Putamen (tissue), 1 donor: ENCODE measurements at regions not wholly inside any gene's neighbourhood (a gene's known extent, or its start where the extent isn't known, plus 50 kb on each side); places are given as distances from the start of the nearest gene placed in this dataset.

Experiments used
- DNase-seq: peaks from one replicate; pipeline ENCODE4 v3.0.0-alpha.2; 2016; ENCODE audit warnings: low spot score

DNA sequence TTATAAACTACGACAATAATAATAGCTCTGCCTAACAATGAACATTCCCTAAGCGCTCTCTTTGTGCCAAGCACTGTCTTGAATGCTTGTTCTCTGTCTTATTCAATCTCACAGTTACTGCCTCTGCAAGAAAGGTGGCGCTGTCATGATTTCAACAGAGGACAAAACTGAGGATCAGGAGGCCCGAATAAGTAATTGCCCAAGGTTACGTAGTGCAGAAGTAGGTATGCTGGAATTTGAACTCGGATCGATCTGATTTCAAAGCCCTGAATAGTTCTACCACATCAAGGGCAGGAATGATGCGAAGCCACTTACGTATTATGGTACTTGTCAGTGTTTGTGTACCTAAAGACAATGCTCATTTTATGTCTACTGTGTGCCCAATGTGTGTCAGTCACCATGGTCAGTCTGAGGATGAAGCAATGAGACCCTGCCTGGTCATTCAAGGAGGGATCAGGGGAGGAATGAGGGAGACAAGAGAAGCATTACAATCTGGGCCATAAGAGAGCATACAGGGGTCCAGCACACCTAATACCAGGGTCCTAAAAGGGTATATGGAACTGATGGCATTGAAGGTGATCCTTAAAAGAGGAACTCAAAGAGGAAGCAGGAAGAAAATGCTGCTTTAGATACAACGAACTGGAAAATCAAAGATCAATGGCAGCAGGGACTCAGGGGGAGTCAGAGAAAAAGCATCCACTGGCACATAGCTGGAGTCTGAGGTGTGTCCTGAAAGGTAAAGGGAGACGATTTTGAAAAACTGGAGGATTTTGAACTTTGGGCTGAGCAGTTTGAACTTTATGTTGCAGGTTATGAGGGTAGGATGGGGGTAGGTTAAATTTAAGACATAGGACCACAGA is 389.2 kb downstream of the PLPP3 start:
- DNase-seq = peak; percentile 22

DNA sequence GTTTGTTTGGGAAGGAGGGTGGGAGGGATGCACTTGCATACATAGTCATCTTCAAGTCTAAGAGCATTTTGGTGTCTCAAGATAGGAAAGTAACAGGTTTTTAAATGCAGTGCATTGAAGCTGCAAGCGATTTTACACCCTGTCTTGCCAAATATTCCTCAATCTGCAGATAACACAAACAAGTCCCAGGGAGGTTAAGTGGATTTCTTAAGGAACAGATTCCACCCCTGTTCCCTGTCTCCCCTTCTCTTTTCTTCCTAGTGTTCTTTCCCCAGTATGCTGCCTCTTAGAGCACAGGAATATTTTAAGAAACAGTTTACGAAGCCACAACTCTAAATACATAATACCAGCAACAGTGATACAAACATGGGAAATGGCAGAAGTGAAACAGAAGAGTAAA is 389.9 kb downstream of the PLPP3 start:
- DNase-seq = no peak

GRCh38 chr1:56188855-56189254 is 390.5 kb downstream of the PLPP3 start:
- no peak for DNase-seq

DNA sequence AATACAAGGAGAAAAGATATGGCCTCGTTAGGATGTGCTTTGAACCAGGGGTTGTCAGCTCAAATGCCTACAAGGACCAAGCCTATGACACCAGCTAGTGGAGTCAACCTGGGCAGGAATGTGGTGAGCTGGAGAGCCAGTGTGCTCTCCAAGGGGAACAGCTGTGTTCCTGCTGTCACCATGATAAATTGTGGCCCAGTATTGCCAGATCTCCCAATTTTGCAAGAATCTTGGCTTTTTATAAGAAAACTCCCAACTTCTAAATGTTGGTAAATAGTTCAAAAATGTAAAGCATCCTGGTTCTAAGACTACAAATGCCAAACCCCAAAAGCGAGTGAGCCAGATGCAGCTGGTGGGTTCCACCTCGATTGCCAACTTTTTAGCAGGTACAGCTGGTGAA is 391.1 kb downstream of the PLPP3 start:
- DNase-seq = no peak

- DNase-seq = no peak
These were observed 392.0 kb downstream of the PLPP3 start for GRCh38 chr1:56187405-56187804.

GRCh38 chr1:56185493-56185892 is 393.9 kb downstream of the PLPP3 start:
- DNase-seq = no peak

DNA sequence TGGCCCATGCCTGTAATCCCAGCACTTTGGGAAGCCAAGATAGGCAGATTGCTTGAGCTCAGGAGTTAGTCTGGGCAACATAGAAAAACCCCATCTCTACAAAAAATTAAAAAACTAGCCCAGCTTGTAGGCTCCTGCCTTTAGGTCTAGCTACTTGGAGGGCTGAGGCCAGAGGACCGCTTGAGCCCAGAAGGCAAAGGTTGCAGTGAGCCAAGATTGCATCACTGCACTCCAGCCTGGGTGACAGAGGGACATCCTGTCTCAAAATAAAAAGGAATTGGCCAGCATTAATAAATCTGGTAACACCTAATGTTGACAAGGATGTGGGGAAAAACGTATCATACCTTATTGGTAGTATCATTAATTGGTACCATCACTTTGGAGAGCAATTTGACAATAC is 396.2 kb downstream of the PLPP3 start:
- DNase-seq = no peak

DNA sequence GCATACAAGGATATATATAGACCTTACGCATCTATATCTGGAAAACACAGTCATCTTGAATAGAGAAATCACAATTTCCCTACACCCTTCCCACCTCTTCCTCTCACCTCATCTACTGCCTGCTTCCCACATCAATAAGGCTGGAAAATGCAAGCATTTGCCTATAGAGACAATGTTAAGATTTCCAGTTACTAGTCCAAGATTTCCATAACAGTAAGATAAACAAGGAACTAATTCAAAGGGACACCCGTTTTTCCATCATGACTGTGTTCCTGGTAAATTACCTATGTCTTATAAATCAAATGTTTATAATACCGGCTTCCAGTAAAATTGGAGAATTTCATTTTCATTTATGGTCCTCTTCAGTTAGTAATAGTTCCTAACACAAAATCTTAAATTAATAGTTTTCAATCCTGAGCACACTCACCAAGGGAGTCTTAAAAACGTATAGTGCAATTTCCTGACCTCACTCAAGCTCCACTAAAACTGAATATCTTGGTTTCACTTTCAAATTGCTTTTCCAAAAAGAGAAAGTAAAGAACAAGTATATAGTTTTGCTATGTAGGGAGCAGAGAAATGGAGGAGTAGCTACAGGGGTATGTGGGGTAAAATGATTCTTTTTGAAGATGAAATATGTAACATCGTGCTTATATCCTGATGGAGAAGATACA is 398.7 kb downstream of the PLPP3 start:
- no peak for DNase-seq

GRCh38 chr1:56179543-56179942 is 399.8 kb downstream of the PLPP3 start:
- no peak for DNase-seq

- no peak for DNase-seq
These were observed 404.2 kb downstream of the PLPP3 start for GRCh38 chr1:56175211-56175610.

DNA sequence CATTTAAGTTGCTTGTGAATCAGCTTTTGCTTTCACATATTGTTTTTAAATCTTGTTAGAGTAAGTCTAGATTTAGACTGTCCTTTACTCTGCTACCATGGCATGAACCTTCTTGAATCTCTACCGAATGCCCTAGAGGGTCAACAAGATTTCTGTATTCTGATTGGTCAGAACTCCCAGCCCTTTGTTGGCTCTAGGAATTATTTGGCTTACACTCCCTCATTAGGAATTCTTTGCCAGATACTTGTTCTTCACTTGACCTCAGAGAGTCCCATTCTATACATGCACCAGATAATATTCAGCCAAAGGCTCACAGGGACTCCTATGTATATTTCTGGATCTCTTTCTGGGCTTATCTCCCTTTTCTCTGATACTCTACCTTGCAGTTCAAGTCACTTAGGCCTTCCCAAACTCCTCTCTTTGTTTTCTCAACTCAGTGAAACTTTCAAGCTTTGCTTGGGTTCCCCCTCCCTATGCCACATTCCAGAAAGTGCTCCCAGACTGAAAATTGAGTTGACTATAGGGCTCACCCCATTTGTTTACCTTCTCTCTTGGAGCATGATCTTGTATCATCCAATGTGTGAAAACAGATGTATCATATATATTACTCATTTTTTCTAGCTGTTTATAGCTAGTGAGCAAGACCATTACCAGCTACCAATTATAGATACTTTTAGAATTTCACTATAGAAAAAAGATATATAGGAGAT is 405.0 kb downstream of the PLPP3 start:
- no peak for DNase-seq

DNA sequence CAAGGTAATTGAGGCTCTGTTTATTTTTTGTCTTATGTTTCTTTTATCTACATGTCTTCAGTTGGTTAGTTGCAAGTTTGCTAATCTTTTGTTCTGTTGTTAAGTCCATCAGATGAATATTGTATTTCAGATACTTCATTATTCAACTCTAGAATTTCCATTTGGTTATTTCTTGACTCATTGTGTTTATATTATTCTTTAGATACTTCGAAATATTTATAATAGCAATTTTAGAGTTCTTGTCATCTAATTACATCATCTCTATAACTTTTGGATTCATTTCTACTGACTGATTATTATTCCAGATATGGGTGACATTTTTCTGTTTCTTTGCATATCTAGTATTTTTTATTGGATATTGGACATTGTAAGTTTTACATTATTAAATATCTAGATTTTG is 405.6 kb downstream of the PLPP3 start:
- DNase-seq = no peak

DNA sequence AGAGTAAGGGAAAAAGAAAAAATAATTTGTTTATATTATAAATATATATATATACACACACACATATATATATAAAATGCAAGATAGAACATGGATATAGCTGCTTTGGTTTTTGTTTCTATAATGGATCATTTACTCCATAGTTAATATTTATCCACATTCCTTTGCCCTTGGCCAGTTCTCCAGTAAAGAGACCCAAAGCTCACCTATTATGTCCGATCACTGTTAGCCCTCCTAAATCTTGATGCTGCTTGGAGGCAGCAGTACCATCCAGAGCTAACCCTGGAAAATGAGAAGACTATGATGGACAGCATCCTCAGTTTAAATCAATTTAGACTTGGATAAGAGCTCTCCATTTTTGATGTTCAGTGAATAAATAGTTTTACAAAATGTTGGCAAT is 407.7 kb downstream of the PLPP3 start:
- no peak for DNase-seq

GRCh38 chr1:56170784-56171320 is 408.5 kb downstream of the PLPP3 start:
- no peak for DNase-seq

DNA sequence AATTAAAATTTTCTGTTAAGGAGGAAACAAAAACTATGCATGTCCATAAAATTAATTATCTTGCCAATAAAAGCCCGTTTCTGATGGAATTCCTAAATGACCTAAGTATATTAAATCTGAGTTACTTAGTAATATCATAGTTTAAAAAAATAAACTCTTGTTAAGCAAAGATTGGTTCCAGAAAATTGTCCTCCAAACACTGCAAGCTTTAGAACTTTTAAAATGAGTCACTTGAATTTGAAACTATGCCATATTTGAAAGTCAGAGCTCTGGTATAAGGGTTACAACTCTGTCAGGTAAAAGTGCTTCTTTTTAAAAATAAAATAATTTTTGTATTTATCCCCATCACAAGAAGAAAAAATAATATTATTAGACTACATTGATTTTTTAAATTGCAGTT is 409.5 kb downstream of the PLPP3 start:
- no peak for DNase-seq

DNA sequence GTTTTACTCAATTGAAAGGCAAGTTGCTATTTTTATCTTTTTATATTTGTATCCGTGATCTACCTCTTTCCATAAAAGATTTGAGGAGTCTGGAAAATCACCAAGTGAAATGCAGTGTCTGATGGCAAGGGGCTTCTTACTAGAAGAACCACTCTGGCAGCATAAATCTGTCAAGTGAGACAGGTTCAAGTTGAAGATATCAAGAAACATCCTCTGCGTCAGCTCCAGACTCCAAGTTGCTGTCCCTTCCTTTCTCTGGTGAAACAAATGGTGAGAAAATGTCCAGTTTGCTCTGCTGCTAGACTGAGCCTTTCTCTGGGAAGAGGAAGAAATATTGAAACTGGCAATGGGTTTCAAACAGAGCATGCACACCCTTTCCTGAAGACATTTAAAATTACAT is 411.2 kb downstream of the PLPP3 start:
- DNase-seq = no peak

DNA sequence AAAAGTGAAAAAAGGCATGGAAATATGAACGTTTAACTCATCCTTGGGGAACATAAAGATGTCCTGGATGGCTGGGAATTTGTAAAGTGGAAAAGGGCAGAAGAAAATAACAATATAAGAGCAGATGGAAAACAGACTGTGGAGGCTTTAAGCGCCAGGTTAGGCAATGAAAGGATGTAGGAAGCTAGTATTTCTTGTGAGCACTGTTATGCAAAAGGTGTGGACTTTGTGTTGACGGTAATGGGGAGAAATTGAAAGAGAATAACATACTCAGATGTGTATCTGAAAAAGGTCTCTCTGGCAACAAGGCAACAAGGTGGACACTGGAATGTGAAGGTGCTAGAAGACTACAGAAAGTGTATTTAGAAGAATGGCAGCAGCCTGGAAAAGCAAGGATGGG is 411.8 kb downstream of the PLPP3 start:
- no peak for DNase-seq

DNA sequence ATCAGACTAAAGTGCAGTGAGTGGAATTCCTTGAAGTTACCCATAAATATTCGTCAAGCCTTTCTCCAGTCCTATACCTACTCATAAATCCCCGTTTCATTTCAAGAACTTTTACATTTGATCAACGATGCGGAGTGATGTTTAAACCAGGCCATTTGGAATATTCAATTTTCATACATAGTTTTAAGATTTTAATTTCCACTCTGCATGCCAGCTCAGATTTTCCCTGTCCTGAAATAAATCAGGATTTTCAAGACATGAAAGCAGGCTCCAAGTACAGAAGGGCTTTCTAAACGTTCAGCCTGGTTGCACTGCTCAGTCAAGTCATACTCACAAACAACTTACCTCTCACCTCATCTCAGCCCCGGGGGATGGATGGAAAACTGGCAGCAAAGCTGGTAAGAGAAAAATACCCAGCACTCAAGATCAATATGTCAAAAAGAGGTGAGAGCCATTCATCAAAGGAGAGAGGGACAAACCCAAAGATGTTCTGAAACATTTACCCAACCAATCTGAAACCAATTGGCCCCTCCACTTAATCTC is 418.5 kb downstream of the PLPP3 start:
- no peak for DNase-seq

DNA sequence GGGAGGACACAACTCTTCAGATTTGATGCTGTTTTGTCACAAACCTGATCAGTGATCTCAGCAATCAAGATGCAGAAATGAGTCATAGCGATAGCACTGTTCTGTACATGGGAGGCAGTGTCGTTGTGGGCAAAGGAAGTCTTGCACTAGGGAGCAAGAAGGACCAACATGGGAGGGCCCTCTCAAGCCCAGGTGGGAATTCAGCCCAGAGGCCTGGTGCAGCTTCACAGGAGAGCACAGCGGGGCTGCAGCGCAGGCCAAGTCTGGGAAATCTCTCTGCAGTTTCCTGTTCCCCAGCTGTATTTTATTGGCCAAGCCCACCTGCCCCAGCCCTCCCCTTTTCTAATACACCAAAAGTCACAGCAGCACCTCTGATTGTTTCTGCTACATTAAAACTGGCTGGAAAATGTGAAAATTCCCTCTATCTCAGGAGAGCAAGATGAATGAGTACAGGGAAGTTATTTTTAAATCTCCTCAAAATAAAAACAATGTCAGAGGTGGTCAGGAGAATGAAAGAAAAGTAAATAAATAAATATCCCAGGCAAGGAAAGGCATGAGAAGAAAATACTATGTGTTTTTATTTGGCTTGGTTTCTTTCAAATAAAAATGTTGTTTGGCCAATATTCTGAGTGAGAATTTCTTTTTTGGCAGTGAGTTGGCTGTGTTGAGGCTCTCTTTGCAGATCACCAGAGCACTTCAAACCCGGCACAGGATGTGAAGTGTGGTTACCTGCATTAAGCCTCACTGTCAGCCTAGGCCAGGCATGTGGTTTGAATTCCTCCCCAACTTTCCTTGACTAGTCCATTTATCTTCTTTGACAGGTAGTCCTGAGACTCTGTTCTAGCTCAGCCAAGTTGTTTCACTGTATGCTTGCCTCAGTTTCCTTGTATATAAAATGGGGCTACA is 422.1 kb downstream of the PLPP3 start:
- no peak for DNase-seq

DNA sequence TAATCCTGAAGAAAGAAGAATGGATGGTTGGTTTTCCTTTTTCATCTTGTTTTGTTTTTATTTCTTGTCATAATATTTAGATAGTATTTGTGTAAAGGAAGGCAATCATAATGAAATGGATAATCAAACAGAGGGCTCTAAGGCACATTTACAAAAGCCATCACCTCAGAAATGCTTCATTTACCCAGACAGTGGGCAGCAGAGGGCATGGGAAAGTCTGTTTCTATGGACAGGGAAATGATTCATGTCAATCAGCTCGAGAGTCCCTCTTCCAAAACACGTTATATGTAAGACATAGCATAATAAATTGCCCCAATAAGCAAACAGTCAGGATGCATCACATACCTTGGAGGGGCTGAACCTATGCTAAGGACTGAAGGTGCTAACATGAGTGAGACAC is 426.1 kb downstream of the PLPP3 start:
- DNase-seq = no peak

- no peak for DNase-seq
These were observed 426.7 kb downstream of the PLPP3 start for GRCh38 chr1:56152635-56153034.
